GM23338 (cell line): ENCODE measurements at regions not wholly inside any gene's neighbourhood (a gene's known extent, or its start where the extent isn't known, plus 50 kb on each side); places are given as distances from the start of the nearest gene placed in this dataset.

Experiments used
- CREB1 ChIP-seq: fragments of 250-450 bp; sonication (Bioruptor Pico); IDR thresholded peaks from 2 replicates; pipeline ENCODE4 v1.5.0; 2020; ENCODE audit warnings: low read depth, mild to moderate bottlenecking, moderate library complexity
- EZH2 ChIP-seq: fragments of 200-600 bp; sonication (generic); IDR thresholded peaks from one replicate; pipeline ENCODE4 v1.8.0; 2017; ENCODE audit warnings: antibody characterized with exemption, mild to moderate bottlenecking, low read depth; ENCODE audit not compliant: unreplicated experiment
- EZH2phosphoT487 ChIP-seq: fragments of 200-600 bp; sonication (generic); IDR thresholded peaks from one replicate; pipeline ENCODE4 v1.8.1; 2018; ENCODE audit warnings: antibody characterized with exemption; ENCODE audit not compliant: unreplicated experiment
- POLR2AphosphoS5 ChIP-seq: IDR thresholded peaks from 2 replicates; pipeline ENCODE4 v1.6.1; 2016; ENCODE audit warnings: antibody characterized with exemption, low read depth
- REST ChIP-seq: IDR thresholded peaks from one replicate; pipeline ENCODE4 v1.6.1; 2018; ENCODE audit warnings: antibody characterized with exemption; ENCODE audit not compliant: unreplicated experiment
- STAT1 ChIP-seq: IDR thresholded peaks from one replicate; pipeline ENCODE4 v1.6.1; 2016; ENCODE audit warnings: antibody characterized with exemption; ENCODE audit not compliant: unreplicated experiment
- TF ChIP-seq, protein P1 (sequence below), 2 experiments: fragments of 200-600 bp in 1 of 2; sonication (generic) in 1 of 2; conservative IDR thresholded peaks; 2 replicates each; pipeline versions ENCODE4 v1.5.1 to v1.6.1; 2016 to 2017; ENCODE audit warnings: antibody characterized with exemption in 2 of 2, low read depth in 2 of 2, mild to moderate bottlenecking in 2 of 2, moderate library complexity in 1 of 2
- TF ChIP-seq, protein P2 (sequence below): IDR thresholded peaks from 2 replicates; pipeline ENCODE4 v1.6.1; 2016; ENCODE audit warnings: antibody characterized with exemption

DNA sequence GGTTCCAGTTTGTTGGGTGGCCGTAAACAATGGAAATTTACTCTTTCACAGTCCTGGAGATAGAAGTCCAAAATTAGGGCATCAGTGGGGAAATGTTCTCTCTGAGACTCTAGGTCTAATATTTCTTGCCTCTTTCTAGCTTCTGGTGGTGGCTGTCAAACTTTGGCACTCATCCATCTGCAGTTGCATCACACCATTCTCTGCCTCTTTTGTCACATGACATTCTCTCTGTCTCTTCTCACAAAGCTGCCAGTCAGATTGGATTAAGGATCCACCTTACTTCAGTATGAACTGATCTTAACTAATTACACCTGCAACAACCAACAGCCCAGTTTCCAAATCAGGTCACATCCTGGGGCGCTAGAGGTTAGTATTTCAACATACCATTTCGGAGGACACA is 222.9 kb upstream of the FTMT start:
- TF ChIP-seq, protein P1, sequence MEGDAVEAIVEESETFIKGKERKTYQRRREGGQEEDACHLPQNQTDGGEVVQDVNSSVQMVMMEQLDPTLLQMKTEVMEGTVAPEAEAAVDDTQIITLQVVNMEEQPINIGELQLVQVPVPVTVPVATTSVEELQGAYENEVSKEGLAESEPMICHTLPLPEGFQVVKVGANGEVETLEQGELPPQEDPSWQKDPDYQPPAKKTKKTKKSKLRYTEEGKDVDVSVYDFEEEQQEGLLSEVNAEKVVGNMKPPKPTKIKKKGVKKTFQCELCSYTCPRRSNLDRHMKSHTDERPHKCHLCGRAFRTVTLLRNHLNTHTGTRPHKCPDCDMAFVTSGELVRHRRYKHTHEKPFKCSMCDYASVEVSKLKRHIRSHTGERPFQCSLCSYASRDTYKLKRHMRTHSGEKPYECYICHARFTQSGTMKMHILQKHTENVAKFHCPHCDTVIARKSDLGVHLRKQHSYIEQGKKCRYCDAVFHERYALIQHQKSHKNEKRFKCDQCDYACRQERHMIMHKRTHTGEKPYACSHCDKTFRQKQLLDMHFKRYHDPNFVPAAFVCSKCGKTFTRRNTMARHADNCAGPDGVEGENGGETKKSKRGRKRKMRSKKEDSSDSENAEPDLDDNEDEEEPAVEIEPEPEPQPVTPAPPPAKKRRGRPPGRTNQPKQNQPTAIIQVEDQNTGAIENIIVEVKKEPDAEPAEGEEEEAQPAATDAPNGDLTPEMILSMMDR (conservative IDR thresholded peaks at IDR 0.05; ENCODE audit: low read depth in 2 of 2), result no peak
- TF ChIP-seq CREB1 (no peak), POLR2AphosphoS5 (no peak), STAT1 (no peak), EZH2phosphoT487 (no peak), EZH2 (no peak), REST (no peak)
- TF ChIP-seq, protein P2, sequence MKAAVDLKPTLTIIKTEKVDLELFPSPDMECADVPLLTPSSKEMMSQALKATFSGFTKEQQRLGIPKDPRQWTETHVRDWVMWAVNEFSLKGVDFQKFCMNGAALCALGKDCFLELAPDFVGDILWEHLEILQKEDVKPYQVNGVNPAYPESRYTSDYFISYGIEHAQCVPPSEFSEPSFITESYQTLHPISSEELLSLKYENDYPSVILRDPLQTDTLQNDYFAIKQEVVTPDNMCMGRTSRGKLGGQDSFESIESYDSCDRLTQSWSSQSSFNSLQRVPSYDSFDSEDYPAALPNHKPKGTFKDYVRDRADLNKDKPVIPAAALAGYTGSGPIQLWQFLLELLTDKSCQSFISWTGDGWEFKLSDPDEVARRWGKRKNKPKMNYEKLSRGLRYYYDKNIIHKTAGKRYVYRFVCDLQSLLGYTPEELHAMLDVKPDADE, result no peak
